ENCODE measurements at regions not wholly inside any gene's neighbourhood (a gene's known extent, or its start where the extent isn't known, plus 50 kb on each side); places are given as distances from the start of the nearest gene placed in this dataset.

GRCh38 chr10:44618910-44619309 is 234.0 kb upstream of the CXCL12 start:
- Mint-ChIP-seq H3K4me3 (no peak overlapping the region), H3K4me1 (no peaks in the 10 kb centered on the region), H3K27me3 (ENCODE audit: insufficient read depth, low read depth) (no peaks in the 10 kb centered on the region), H3K9me3 (no peaks in the 10 kb centered on the region), H3K27ac (no peak overlapping the region), H3K36me3 (no peaks in the 10 kb centered on the region)
- DNase-seq (ENCODE audit: low spot score): no peak
- Histone ChIP-seq H3K4me1 (no peaks in the 10 kb centered on the region), H3K27ac (no peak overlapping the region), H3K9ac (no peak overlapping the region), H3K79me2 (ENCODE audit: low read depth) (no peaks in the 10 kb centered on the region), H3K4me3 (no peak overlapping the region), H2AFZ (replicated peaks) (no peak overlapping the region), H3K9me3 (ENCODE audit: low read depth) (no peaks in the 10 kb centered on the region), H3K27me3 (no peaks in the 10 kb centered on the region), H4K20me1 (ENCODE audit: low read depth) (no peaks in the 10 kb centered on the region), H3K36me3 (no peaks in the 10 kb centered on the region), H3K4me2 (no peak overlapping the region), H3F3A (ENCODE audit: low read depth) (no peaks in the 10 kb centered on the region)
- no peak for TF ChIP-seq EZH2phosphoT487 (IDR thresholded peaks at IDR 0.05)
- TF ChIP-seq EZH2 (IDR thresholded peaks at IDR 0.05): no peak
- TF ChIP-seq CTCF (IDR thresholded peaks at IDR 0.05): no peak

GRCh38 chr10:44619521-44619920 is 234.6 kb upstream of the CXCL12 start:
- Histone ChIP-seq H3F3A (ENCODE audit: low read depth) (no peaks in the 10 kb centered on the region), H3K4me1 (no peaks in the 10 kb centered on the region), H3K9me3 (ENCODE audit: low read depth) (no peaks in the 10 kb centered on the region), H3K4me3 (no peak overlapping the region), H4K20me1 (ENCODE audit: low read depth) (no peaks in the 10 kb centered on the region), H3K4me2 (no peak overlapping the region), H3K27me3 (no peaks in the 10 kb centered on the region), H3K9ac (no peak overlapping the region), H2AFZ (replicated peaks) (no peak overlapping the region), H3K27ac (no peak overlapping the region), H3K79me2 (ENCODE audit: low read depth) (no peaks in the 10 kb centered on the region), H3K36me3 (no peaks in the 10 kb centered on the region)
- TF ChIP-seq EZH2 (IDR thresholded peaks at IDR 0.05): no peak
- no peak for TF ChIP-seq CTCF (IDR thresholded peaks at IDR 0.05)
- Mint-ChIP-seq H3K36me3 (no peaks in the 10 kb centered on the region), H3K27ac (no peak overlapping the region), H3K4me1 (no peaks in the 10 kb centered on the region), H3K9me3 (no peaks in the 10 kb centered on the region), H3K4me3 (no peak overlapping the region), H3K27me3 (ENCODE audit: insufficient read depth, low read depth) (no peaks in the 10 kb centered on the region)
- DNase-seq (ENCODE audit: low spot score): no peak

GRCh38 chr10:44619975-44620374 is 235.1 kb upstream of the CXCL12 start:
- H3K4me1 Mint-ChIP-seq: peaks cover 4% of the 10 kb centered on the region
- Histone ChIP-seq H3K9ac (no peak overlapping the region), H3K9me3 (ENCODE audit: low read depth) (no peaks in the 10 kb centered on the region), H3K27me3 (no peaks in the 10 kb centered on the region), H3K36me3 (no peaks in the 10 kb centered on the region), H3K4me2 (no peak overlapping the region), H3K27ac (no peak overlapping the region), H3K79me2 (ENCODE audit: low read depth) (no peaks in the 10 kb centered on the region), H4K20me1 (ENCODE audit: low read depth) (no peaks in the 10 kb centered on the region), H3K4me3 (no peak overlapping the region), H3F3A (ENCODE audit: low read depth) (no peaks in the 10 kb centered on the region), H2AFZ (replicated peaks) (peak overlapping the region; percentile 47), H3K4me1 (no peaks in the 10 kb centered on the region)
- no peaks in the 10 kb centered on the region for H3K9me3 Mint-ChIP-seq
- no peaks in the 10 kb centered on the region for H3K27me3 Mint-ChIP-seq (ENCODE audit: insufficient read depth, low read depth)
- TF ChIP-seq EZH2 (IDR thresholded peaks at IDR 0.05): no peak
- H3K36me3 Mint-ChIP-seq: no peaks in the 10 kb centered on the region
- H3K4me3 Mint-ChIP-seq: no peak overlapping the region
- no peak for DNase-seq (ENCODE audit: low spot score)
- H3K27ac Mint-ChIP-seq: no peak overlapping the region

GRCh38 chr10:44627591-44628354 is 242.9 kb upstream of the CXCL12 start:
- Mint-ChIP-seq H3K27ac (no peak overlapping the region), H3K36me3 (no peaks in the 10 kb centered on the region), H3K4me1 (peaks cover 9% of the 10 kb centered on the region), H3K27me3 (ENCODE audit: insufficient read depth, low read depth) (no peaks in the 10 kb centered on the region), H3K4me3 (no peak overlapping the region), H3K9me3 (no peaks in the 10 kb centered on the region)
- H3K4me2 ChIP-seq: no peak overlapping the region
- no peaks in the 10 kb centered on the region for H3F3A ChIP-seq (ENCODE audit: low read depth)
- H3K4me3 ChIP-seq: no peak overlapping the region
- no peak overlapping the region for H2AFZ ChIP-seq (replicated peaks)
- H3K27ac ChIP-seq: no peak overlapping the region
- H3K36me3 ChIP-seq: no peaks in the 10 kb centered on the region
- no peaks in the 10 kb centered on the region for H3K79me2 ChIP-seq (ENCODE audit: low read depth)
- H3K4me1 ChIP-seq: no peaks in the 10 kb centered on the region
- TF ChIP-seq CTCF (IDR thresholded peaks at IDR 0.05): no peak
- TF ChIP-seq EZH2 (IDR thresholded peaks at IDR 0.05): no peak
- no peak for TF ChIP-seq EZH2phosphoT487 (IDR thresholded peaks at IDR 0.05)
- no peaks in the 10 kb centered on the region for H3K27me3 ChIP-seq
- no peak for DNase-seq (ENCODE audit: low spot score)
- no peaks in the 10 kb centered on the region for H4K20me1 ChIP-seq (ENCODE audit: low read depth)
- no peaks in the 10 kb centered on the region for H3K9me3 ChIP-seq (ENCODE audit: low read depth)
- no peak overlapping the region for H3K9ac ChIP-seq
